ENCODE measurements at regions not wholly inside any gene's neighbourhood (a gene's known extent, or its start where the extent isn't known, plus 50 kb on each side); places are given as distances from the start of the nearest gene placed in this dataset.

- ATAC-seq: no peak
- CTCF ChIA-PET (ENCODE audit: low intra/inter-chr PET ratio): no interaction called here
- no peak overlapping the region for H3K4me2 ChIP-seq (ENCODE audit: insufficient read depth, low read length)
Observed at GRCh38 chr4:24328310-24328709, 256.0 kb downstream of the DHX15 start.

More at GRCh38 chr4:24328310-24328709, 256.0 kb downstream of the DHX15 start:
- DNase-seq (ENCODE audit: extremely low read depth in 1 of 4, low spot score in 3 of 4) (no peak), FAIRE-seq (no peak)
- H3K4me1 ChIP-seq (replicated peaks in 1 of 2; ENCODE audit: control insufficient read depth in 2 of 2, insufficient read depth in 2 of 2, low read length in 2 of 2): no peaks in the 10 kb centered on the region
- H2AFZ ChIP-seq (ENCODE audit: low read depth, low read length): no peak overlapping the region
- no peak overlapping the region for H3K27ac ChIP-seq (ENCODE audit: extremely low read depth, low read depth, low read length)
- in situ Hi-C loops (cut with MboI): no loop called here
- WGBS (ENCODE audit: insufficient coverage, low coverage, missing lambda C conversion rate): 0% methylated on average over 1 of the region's 1 CpG
- no peaks in the 10 kb centered on the region for H3K36me3 ChIP-seq (ENCODE audit: control insufficient read depth, insufficient read depth, low read length)
- no peaks in the 10 kb centered on the region for H3K9me1 ChIP-seq (ENCODE audit: control insufficient read depth, insufficient read depth, low read length)
- intact Hi-C loops (cut with micrococcal nuclease): no loop called here
- no peaks in the 10 kb centered on the region for H3K27me3 ChIP-seq (ENCODE audit: control insufficient read depth in 2 of 2, insufficient read depth in 2 of 2, low read length in 2 of 2)
- no peaks in the 10 kb centered on the region for H3K79me2 ChIP-seq (ENCODE audit: control insufficient read depth, insufficient read depth, low read length)
- no TSS peak for BruUV-seq (replicated peaks)
- TF ChIP-seq E2F1 (CRISPR knock-in tag; IDR thresholded peaks at IDR 0.05) (no peak), IFI16 (CRISPR knock-in tag; IDR thresholded peaks at IDR 0.05) (no peak), TRIM25 (IDR thresholded peaks at IDR 0.05; ENCODE audit: borderline replicate concordance) (no peak), NFRKB (IDR thresholded peaks at IDR 0.05; ENCODE audit: low read depth) (no peak), RBBP5 (IDR thresholded peaks at IDR 0.05; ENCODE audit: borderline replicate concordance, insufficient read depth, low read length, poor library complexity, severe bottlenecking) (no peak), SRSF3 (IDR thresholded peaks at IDR 0.05; ENCODE audit: insufficient read depth, low read length) (no peak), PHF8 (IDR thresholded peaks at IDR 0.05; ENCODE audit: borderline replicate concordance, low read length) (no peak), CTCF (IDR thresholded peaks at IDR 0.05 in 2 of 3, conservative IDR thresholded peaks at IDR 0.05 in 1 of 3; ENCODE audit: insufficient read depth in 2 of 3, low read depth in 1 of 3, low read length in 3 of 3) (no peak), ELF2 (CRISPR knock-in tag; IDR thresholded peaks at IDR 0.05) (no peak), MAFK (IDR thresholded peaks at IDR 0.05; ENCODE audit: low read length) (no peak), ELF1 (tag; IDR thresholded peaks at IDR 0.05) (no peak), ZNF431 (CRISPR knock-in tag; IDR thresholded peaks at IDR 0.05) (no peak), AFF1 (IDR thresholded peaks at IDR 0.05; ENCODE audit: low read depth in 1 of 2, partially characterized antibody in 2 of 2) (no peak), ATF7 (IDR thresholded peaks at IDR 0.05) (no peak), DNMT1 (IDR thresholded peaks at IDR 0.05) (no peak)
- no peaks in the 10 kb centered on the region for H3K9me3 ChIP-seq (replicated peaks; ENCODE audit: control insufficient read depth, insufficient read depth, low read depth, low read length)
- H3K9ac ChIP-seq (ENCODE audit: insufficient read depth in 1 of 2, low read depth in 2 of 2, low read length in 2 of 2): no peak overlapping the region
- H4K20me1 ChIP-seq (replicated peaks; ENCODE audit: control insufficient read depth, insufficient read depth, low read length): no peaks in the 10 kb centered on the region
- POLR2A ChIA-PET: no interaction called here
- no peak overlapping the region for H3K4me3 ChIP-seq
